Kidney (tissue), 13 donors: ENCODE measurements at regions not wholly inside any gene's neighbourhood (a gene's known extent, or its start where the extent isn't known, plus 50 kb on each side); places are given as distances from the start of the nearest gene placed in this dataset.

Source experiments
- DNase-seq, 5 donors: peaks; one replicate each; pipeline ENCODE4 v3.0.0-alpha.2; 2013 to 2020
- FAIRE-seq: peaks from 2 replicates; lab custom pipeline; 2012; peaks lifted over from hg19 to GRCh38; lab: Jason Lieb, UNC
- H3K27ac ChIP-seq, 2 donors: one replicate each; pipeline ENCODE4 v1.7.0; 2013; ENCODE audit warnings: low read depth in 2 of 2, low read length in 2 of 2, inconsistent platforms in 1 of 2
- H3K27me3 ChIP-seq: one replicate; pipeline ENCODE4 v1.7.1; 2013; ENCODE audit warnings: low read length, inconsistent platforms; ENCODE audit not compliant: control insufficient read depth, insufficient read depth
- H3K36me3 ChIP-seq, 3 donors: one replicate each; pipeline versions ENCODE4 v1.7.0 to v1.7.1; 2013; ENCODE audit warnings: low read length in 3 of 3, control low read depth in 1 of 3, inconsistent platforms in 1 of 3; ENCODE audit not compliant: insufficient read depth in 3 of 3, control insufficient read depth in 2 of 3
- H3K4me1 ChIP-seq, 3 donors: one replicate each; pipeline versions ENCODE4 v1.7.0 to v1.7.1; 2013; ENCODE audit warnings: low read length in 3 of 3, inconsistent platforms in 1 of 3, low read depth in 1 of 3; ENCODE audit not compliant: control insufficient read depth in 2 of 3, insufficient read depth in 2 of 3
- H3K4me3 ChIP-seq, 3 donors: one replicate each; pipeline versions ENCODE4 v1.7.0 to v1.8.1; 2013; ENCODE audit warnings: low read length in 3 of 3, control low read depth in 1 of 3, inconsistent platforms in 1 of 3
- H3K9ac ChIP-seq, 3 donors: one replicate each; pipeline versions ENCODE4 v1.7.0 to v1.7.1; 2013; ENCODE audit warnings: low read length in 3 of 3, control low read depth in 1 of 3, inconsistent platforms in 1 of 3
- H3K9me3 ChIP-seq, 3 donors: one replicate each; pipeline versions ENCODE4 v1.7.0 to v1.7.1; 2013; ENCODE audit warnings: low read length in 3 of 3, control low read depth in 1 of 3, inconsistent platforms in 1 of 3; ENCODE audit not compliant: control insufficient read depth in 2 of 3, insufficient read depth in 1 of 3
- intact Hi-C: fragments of 100-400 bp; cut with DNase I; formaldehyde crosslinking; loops from one replicate; pipeline ENCODE4 v1.11.1; 2022
- TF ChIP-seq, protein P1 (sequence below): IDR thresholded peaks from 3 replicates; pipeline ENCODE4 v1.5.1; 2012; ENCODE audit warnings: mild to moderate bottlenecking, moderate library complexity, borderline replicate concordance; ENCODE audit not compliant: insufficient read depth; ENCODE audit errors: extremely low read depth
- donor health status: control.
- donor health status: control.
- donor health status: control.
- donor health status: control.
- donor health status: control.
- donor health status: DM: yes; HTN: yes; CAD: no.
- donor health status: Normal renal cell carcinoma (clear cell type).

GRCh38 chr3:80836395-80836794 is 925.0 kb downstream of the GBE1 start:
- intact Hi-C loops = no loop called here

GRCh38 chr3:80807577-80807976 is 953.9 kb downstream of the GBE1 start:
- FAIRE-seq = no peak
- no peak overlapping the region for H3K9ac ChIP-seq
- intact Hi-C loops = no loop called here
- no peaks in the 10 kb centered on the region for H3K27me3 ChIP-seq
- no peaks in the 10 kb centered on the region for H3K36me3 ChIP-seq
- DNase-seq = no peak
- TF ChIP-seq, protein P1, sequence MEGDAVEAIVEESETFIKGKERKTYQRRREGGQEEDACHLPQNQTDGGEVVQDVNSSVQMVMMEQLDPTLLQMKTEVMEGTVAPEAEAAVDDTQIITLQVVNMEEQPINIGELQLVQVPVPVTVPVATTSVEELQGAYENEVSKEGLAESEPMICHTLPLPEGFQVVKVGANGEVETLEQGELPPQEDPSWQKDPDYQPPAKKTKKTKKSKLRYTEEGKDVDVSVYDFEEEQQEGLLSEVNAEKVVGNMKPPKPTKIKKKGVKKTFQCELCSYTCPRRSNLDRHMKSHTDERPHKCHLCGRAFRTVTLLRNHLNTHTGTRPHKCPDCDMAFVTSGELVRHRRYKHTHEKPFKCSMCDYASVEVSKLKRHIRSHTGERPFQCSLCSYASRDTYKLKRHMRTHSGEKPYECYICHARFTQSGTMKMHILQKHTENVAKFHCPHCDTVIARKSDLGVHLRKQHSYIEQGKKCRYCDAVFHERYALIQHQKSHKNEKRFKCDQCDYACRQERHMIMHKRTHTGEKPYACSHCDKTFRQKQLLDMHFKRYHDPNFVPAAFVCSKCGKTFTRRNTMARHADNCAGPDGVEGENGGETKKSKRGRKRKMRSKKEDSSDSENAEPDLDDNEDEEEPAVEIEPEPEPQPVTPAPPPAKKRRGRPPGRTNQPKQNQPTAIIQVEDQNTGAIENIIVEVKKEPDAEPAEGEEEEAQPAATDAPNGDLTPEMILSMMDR = no peak
- no peak overlapping the region for H3K4me3 ChIP-seq
- H3K27ac ChIP-seq = no peak overlapping the region
- H3K9me3 ChIP-seq = no peaks in the 10 kb centered on the region
- no peaks in the 10 kb centered on the region for H3K4me1 ChIP-seq

More at GRCh38 chr3:80836395-80836794, 925.0 kb downstream of the GBE1 start:
- no peak overlapping the region for H3K4me3 ChIP-seq
- DNase-seq = no peak
- no peaks in the 10 kb centered on the region for H3K36me3 ChIP-seq
- FAIRE-seq = no peak
- peaks cover 0 to 4% (median 0%) of the 10 kb centered on the region in 3 donors for H3K9me3 ChIP-seq
- TF ChIP-seq, protein P1 = no peak
- H3K27me3 ChIP-seq = no peaks in the 10 kb centered on the region
- H3K4me1 ChIP-seq = no peaks in the 10 kb centered on the region
- no peak overlapping the region for H3K9ac ChIP-seq
- no peak overlapping the region for H3K27ac ChIP-seq

GRCh38 chr3:80806673-80807072 is 954.8 kb downstream of the GBE1 start:
- no peaks in the 10 kb centered on the region for H3K36me3 ChIP-seq
- H3K9ac ChIP-seq = no peak overlapping the region
- H3K27ac ChIP-seq = no peak overlapping the region
- DNase-seq (no peak), FAIRE-seq (no peak)
- H3K4me1 ChIP-seq = no peaks in the 10 kb centered on the region
- TF ChIP-seq, protein P1 = no peak
- no peaks in the 10 kb centered on the region for H3K9me3 ChIP-seq
- H3K4me3 ChIP-seq = no peak overlapping the region
- H3K27me3 ChIP-seq = no peaks in the 10 kb centered on the region
- intact Hi-C loops = no loop called here

DNA sequence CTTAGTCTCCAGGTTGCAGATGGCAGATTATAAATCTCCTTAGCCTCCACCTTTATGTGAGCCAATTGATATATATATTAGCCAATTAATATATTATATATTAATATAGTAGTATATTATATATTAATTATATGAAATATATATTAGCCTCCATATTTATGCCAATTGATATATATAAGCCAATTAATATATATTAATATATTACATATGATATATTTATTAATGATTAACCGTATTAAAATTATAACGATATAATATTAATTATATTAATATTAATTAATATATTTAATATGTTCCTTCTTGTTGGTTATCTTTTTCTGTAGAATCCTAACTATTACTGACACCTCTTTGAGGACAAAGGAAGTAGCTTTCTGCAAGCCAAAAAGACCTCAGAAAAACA is 972.5 kb downstream of the GBE1 start:
- Histone ChIP-seq H3K9ac (no peak overlapping the region), H3K36me3 (no peaks in the 10 kb centered on the region), H3K4me1 (no peaks in the 10 kb centered on the region), H3K27me3 (no peaks in the 10 kb centered on the region), H3K9me3 (no peaks in the 10 kb centered on the region), H3K4me3 (no peak overlapping the region), H3K27ac (no peak overlapping the region)
- TF ChIP-seq, protein P1 = no peak
- DNase-seq (no peak), FAIRE-seq (peak; percentile 57)
- intact Hi-C loops = no loop called here
